HG02870 (cell line): ENCODE measurements at regions not wholly inside any gene's neighbourhood (a gene's known extent, or its start where the extent isn't known, plus 50 kb on each side); places are given as distances from the start of the nearest gene placed in this dataset.

ENCODE experiments used
- ATAC-seq: cut with Tn5 transposase; IDR thresholded peaks from one replicate; pipeline ENCODE4 v1.9.1; 2021; ENCODE audit warnings: mild to moderate bottlenecking, moderate library complexity; ENCODE audit not compliant: unreplicated experiment

GRCh38 chr15:69988541-69989225 lies 109.0 kb downstream of the TLE3 start:
- ATAC-seq, result no peak

- no peak for ATAC-seq
Observed at GRCh38 chr15:69990566-69991421, 106.9 kb downstream of the TLE3 start.

- no peak for ATAC-seq
Observed at GRCh38 chr15:69991551-69991980, 106.2 kb downstream of the TLE3 start.

- no peak for ATAC-seq
Observed at GRCh38 chr15:69992348-69992747, 105.4 kb downstream of the TLE3 start.

- ATAC-seq, result no peak
Observed at GRCh38 chr15:69994429-69995205, 103.1 kb downstream of the TLE3 start.

- ATAC-seq, result no peak
Observed at GRCh38 chr15:69996321-69997160, 101.2 kb downstream of the TLE3 start.

- no peak for ATAC-seq
Observed at GRCh38 chr15:69997161-69997485, 100.6 kb downstream of the TLE3 start.
